T-cell (primary cell): ENCODE measurements at regions not wholly inside any gene's neighbourhood (a gene's known extent, or its start where the extent isn't known, plus 50 kb on each side); places are given as distances from the start of the nearest gene placed in this dataset.

Source experiments
- ATAC-seq, 4 experiments: fragments of 200-7000 bp in 3 of 4; fragments of 150-1000 bp in 1 of 4; cut with Tn5 transposase; replicated peaks in 1 of 4; 1 replicate in 3 of 4; 2 replicates in 1 of 4; pipeline ENCODE4 v1.10.0; 2021; ENCODE audit warnings: moderate library complexity in 3 of 4, mild to moderate bottlenecking in 2 of 4, moderate number of reproducible peaks in 1 of 4
- CTCF ChIA-PET, 2 donors: fragments of 300-600 bp; sonication (Branson Sonifier 250); formaldehyde crosslinking; loops; one replicate each; lab custom pipeline; 2022; ENCODE audit warnings: antibody characterized with exemption in 2 of 2; lab: Charles Lee
- POLR2A ChIA-PET, 2 donors: fragments of 300-600 bp; sonication (Branson Sonifier 250); formaldehyde crosslinking; loops; one replicate each; lab custom pipeline; 2022; ENCODE audit warnings: antibody characterized with exemption in 2 of 2; lab: Charles Lee
- DNase-seq, 35 experiments: peaks; one replicate each; pipeline versions ENCODE4 v3.0.0 to v3.0.0-alpha.2; 2013 to 2023
- H3K27ac ChIP-seq: one replicate; pipeline ENCODE4 v1.5.1; 2013; ENCODE audit warnings: low read length
- H3K27me3 ChIP-seq, 2 experiments: replicated peaks in 1 of 2; 1 replicate in 1 of 2; 2 replicates in 1 of 2; pipeline versions ENCODE4 v1.6.1 to v1.7.0; 2013; ENCODE audit warnings: low read length in 1 of 2, mixed read lengths in 1 of 2; ENCODE audit not compliant: control insufficient read depth in 2 of 2, insufficient read depth in 2 of 2; ENCODE audit errors: extremely low read depth in 1 of 2
- H3K36me3 ChIP-seq, 2 donors: 1 replicate in 1 of 2; 2 replicates in 1 of 2; pipeline versions ENCODE4 v1.6.1 to v1.7.0; 2013; ENCODE audit warnings: low read length in 1 of 2; ENCODE audit not compliant: control insufficient read depth in 2 of 2, insufficient read depth in 1 of 2; ENCODE audit errors: extremely low read depth in 1 of 2
- H3K4me1 ChIP-seq, 2 experiments: 1 replicate in 1 of 2; 2 replicates in 1 of 2; pipeline versions ENCODE4 v1.6.1 to v1.7.0; 2013; ENCODE audit warnings: low read length in 2 of 2, mixed read lengths in 1 of 2; ENCODE audit not compliant: insufficient read depth in 2 of 2, control insufficient read depth in 1 of 2; ENCODE audit errors: extremely low read depth in 1 of 2
- H3K4me3 ChIP-seq, 2 donors: 1 replicate in 1 of 2; 2 replicates in 1 of 2; pipeline versions ENCODE4 v1.5.1 to v1.7.0; 2013; ENCODE audit warnings: mild to moderate bottlenecking in 2 of 2, low read length in 1 of 2, moderate library complexity in 1 of 2; ENCODE audit not compliant: control insufficient read depth in 1 of 2; ENCODE audit errors: extremely low read depth in 1 of 2
- H3K9me3 ChIP-seq: 2 replicates; pipeline ENCODE4 v1.7.0; 2013
- H3K27ac Mint-ChIP-seq, 2 donors: one replicate each; pipeline ENCODE4 v1.8.0; 2020 to 2021; ENCODE audit warnings: mild to moderate bottlenecking in 2 of 2, mixed read lengths in 2 of 2
- H3K27me3 Mint-ChIP-seq, 2 donors: one replicate each; pipeline ENCODE4 v1.8.0; 2021 to 2022; ENCODE audit warnings: mixed read lengths in 2 of 2
- H3K36me3 Mint-ChIP-seq: one replicate; pipeline ENCODE4 v1.8.0; 2021; ENCODE audit warnings: mixed read lengths
- H3K4me1 Mint-ChIP-seq, 3 donors: one replicate each; pipeline ENCODE4 v1.8.0; 2020 to 2022; ENCODE audit warnings: mixed read lengths in 3 of 3, mild to moderate bottlenecking in 1 of 3
- H3K4me3 Mint-ChIP-seq, 3 donors: one replicate each; pipeline ENCODE4 v1.8.0; 2020 to 2022; ENCODE audit warnings: mild to moderate bottlenecking in 3 of 3, mixed read lengths in 3 of 3, moderate library complexity in 3 of 3
- H3K9me3 Mint-ChIP-seq, 3 donors: one replicate each; pipeline ENCODE4 v1.8.0; 2020 to 2022; ENCODE audit warnings: mixed read lengths in 3 of 3
- WGBS: methylation state at CpG from one replicate; pipeline ENCODE4 v1.1.5; 2013; ENCODE audit warnings: missing lambda C conversion rate; ENCODE audit not compliant: insufficient coverage; 5-methylcytosine and 5-hydroxymethylcytosine counted together

- Histone ChIP-seq H3K4me1 (no peaks in the 10 kb centered on the region), H3K27me3 (peaks cover 0 to 5% of the 10 kb centered on the region in 2 experiments), H3K4me3 (no peak overlapping the region), H3K27ac (no peak overlapping the region), H3K36me3 (no peaks in the 10 kb centered on the region), H3K9me3 (no peaks in the 10 kb centered on the region)
- Mint-ChIP-seq H3K9me3 (peaks cover under 1 to 16% (median 2%) of the 10 kb centered on the region in 3 donors), H3K27ac (no peak overlapping the region), H3K4me1 (no peaks in the 10 kb centered on the region), H3K27me3 (no peaks in the 10 kb centered on the region), H3K4me3 (no peak overlapping the region), H3K36me3 (no peaks in the 10 kb centered on the region)
- WGBS, result no CpG with 5 or more reads among the region's 4 CpGs
- ChIA-PET CTCF (interaction anchor here in 1 of 2 donors (0.6 kb wide), 1 partner anchor 1192 kb away, joined by 3 read pairs; no protein-coding TSS in a partner anchor), POLR2A (no interaction called here)
- ATAC-seq, result no peak
- DNase-seq, result no peak
Measured at GRCh38 chr13:37390735-37391134, 207.8 kb downstream of the POSTN start.

- no peak overlapping the region for H3K4me3 ChIP-seq
- no peaks in the 10 kb centered on the region for H3K27me3 ChIP-seq
- H3K36me3 ChIP-seq, result no peaks in the 10 kb centered on the region
- Mint-ChIP-seq H3K36me3 (no peaks in the 10 kb centered on the region), H3K9me3 (peaks cover 0 to 6% (median 2%) of the 10 kb centered on the region in 3 donors), H3K27me3 (no peaks in the 10 kb centered on the region), H3K27ac (no peak overlapping the region), H3K4me3 (no peak overlapping the region), H3K4me1 (no peaks in the 10 kb centered on the region)
- ATAC-seq (no peak), DNase-seq (no peak)
- POLR2A ChIA-PET, result interaction anchor here in 1 of 2 donors (0.5 kb wide), 1 partner anchor 466 kb away, joined by 3 read pairs; no protein-coding TSS in a partner anchor
- no peaks in the 10 kb centered on the region for H3K4me1 ChIP-seq
- WGBS, result 44% methylated on average over 2 of the region's 2 CpGs
- CTCF ChIA-PET, result no interaction called here
- no peak overlapping the region for H3K27ac ChIP-seq
- H3K9me3 ChIP-seq, result no peaks in the 10 kb centered on the region
Measured at GRCh38 chr13:37385956-37386670, 212.5 kb downstream of the POSTN start.

DNA sequence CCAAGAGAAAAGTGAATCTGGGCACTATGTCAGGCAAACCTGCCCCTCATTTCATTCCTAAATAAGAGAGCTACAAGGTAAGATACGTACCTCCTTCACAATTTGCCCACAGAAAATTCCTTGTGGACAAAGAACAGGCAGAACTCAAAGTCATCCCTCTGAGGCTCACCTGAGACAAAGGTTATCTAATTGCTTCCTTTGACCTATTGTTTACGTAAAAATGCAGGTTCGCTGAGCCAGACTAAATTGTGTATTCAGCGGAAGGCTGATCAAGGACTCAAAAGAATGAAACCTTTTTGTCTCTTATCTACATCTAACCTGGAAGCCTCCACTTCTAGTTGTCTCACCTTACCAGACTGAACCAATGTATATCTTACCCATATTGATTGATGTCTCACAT lies 213.3 kb downstream of the POSTN start:
- CTCF ChIA-PET, result no interaction called here

DNA sequence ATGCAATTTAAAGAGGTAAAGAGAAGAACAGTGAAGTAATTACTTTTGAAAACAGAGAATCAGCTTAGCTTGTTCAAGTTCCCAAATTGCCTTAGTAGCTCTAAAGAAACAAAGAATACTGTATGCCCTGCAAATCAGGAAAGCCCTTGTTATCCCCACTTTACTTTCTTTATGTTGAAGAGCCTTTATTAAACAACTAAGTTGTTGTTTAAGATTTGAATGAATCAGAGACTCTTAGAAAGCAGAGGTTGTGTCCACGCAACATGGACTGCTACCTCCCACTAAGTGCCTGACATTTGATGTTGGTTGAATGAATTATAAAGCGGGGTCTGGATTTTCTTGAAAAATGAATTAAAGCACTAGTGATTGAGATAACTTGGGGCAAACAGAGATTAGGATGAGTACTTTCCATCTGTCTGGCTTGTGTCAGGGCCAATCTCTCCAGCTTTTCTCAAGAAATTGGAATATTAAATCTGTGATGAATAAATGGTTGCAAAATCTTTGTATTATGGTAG lies 214.7 kb downstream of the POSTN start:
- CTCF ChIA-PET, result no interaction called here
- WGBS, result 80% methylated on average over 1 of the region's 2 CpGs
- no peak overlapping the region for H3K27ac Mint-ChIP-seq
- DNase-seq (no peak), ATAC-seq (no peak)
- H3K9me3 Mint-ChIP-seq, result peaks cover 2 to 4% (median 3%) of the 10 kb centered on the region in 3 donors
- H3K36me3 Mint-ChIP-seq, result no peaks in the 10 kb centered on the region
- Histone ChIP-seq H3K36me3 (no peaks in the 10 kb centered on the region), H3K9me3 (no peaks in the 10 kb centered on the region), H3K4me1 (no peaks in the 10 kb centered on the region), H3K27me3 (no peaks in the 10 kb centered on the region), H3K27ac (no peak overlapping the region), H3K4me3 (no peak overlapping the region)
- H3K4me1 Mint-ChIP-seq, result no peaks in the 10 kb centered on the region
- no peak overlapping the region for H3K4me3 Mint-ChIP-seq
- no peaks in the 10 kb centered on the region for H3K27me3 Mint-ChIP-seq
- POLR2A ChIA-PET, result no interaction called here

More for the DNA sequence above, 213.3 kb downstream of the POSTN start:
- Histone ChIP-seq H3K27ac (no peak overlapping the region), H3K36me3 (no peaks in the 10 kb centered on the region), H3K9me3 (no peaks in the 10 kb centered on the region), H3K27me3 (no peaks in the 10 kb centered on the region), H3K4me3 (no peak overlapping the region), H3K4me1 (no peaks in the 10 kb centered on the region)
- Mint-ChIP-seq H3K4me1 (no peaks in the 10 kb centered on the region), H3K27ac (no peak overlapping the region), H3K36me3 (no peaks in the 10 kb centered on the region), H3K27me3 (no peaks in the 10 kb centered on the region), H3K4me3 (no peak overlapping the region), H3K9me3 (peaks cover 2 to 4% (median 2%) of the 10 kb centered on the region in 3 donors)
- POLR2A ChIA-PET, result no interaction called here
- DNase-seq (no peak), ATAC-seq (no peak)
- WGBS, result 40% methylated on average over 1 of the region's 4 CpGs

GRCh38 chr13:37383046-37383445 lies 215.5 kb downstream of the POSTN start:
- H3K4me1 Mint-ChIP-seq, result no peaks in the 10 kb centered on the region
- H3K9me3 Mint-ChIP-seq, result peaks cover 2 to 4% (median 3%) of the 10 kb centered on the region in 3 donors
- no peaks in the 10 kb centered on the region for H3K27me3 Mint-ChIP-seq
- no peak overlapping the region for H3K4me3 Mint-ChIP-seq
- Histone ChIP-seq H3K27me3 (no peaks in the 10 kb centered on the region), H3K9me3 (no peaks in the 10 kb centered on the region), H3K4me1 (no peaks in the 10 kb centered on the region), H3K36me3 (no peaks in the 10 kb centered on the region), H3K27ac (no peak overlapping the region), H3K4me3 (no peak overlapping the region)
- H3K27ac Mint-ChIP-seq, result no peak overlapping the region
- H3K36me3 Mint-ChIP-seq, result no peaks in the 10 kb centered on the region
- ATAC-seq, result no peak
- WGBS, result no CpG with 5 or more reads among the region's 2 CpGs
- no peak for DNase-seq
- ChIA-PET CTCF (no interaction called here), POLR2A (no interaction called here)

- no peaks in the 10 kb centered on the region for H3K9me3 ChIP-seq
- no peaks in the 10 kb centered on the region for H3K4me1 ChIP-seq
- H3K27ac Mint-ChIP-seq, result no peak overlapping the region
- no peaks in the 10 kb centered on the region for H3K27me3 ChIP-seq
- no peak overlapping the region for H3K27ac ChIP-seq
- H3K36me3 ChIP-seq, result no peaks in the 10 kb centered on the region
- no peaks in the 10 kb centered on the region for H3K36me3 Mint-ChIP-seq
- no peak overlapping the region for H3K4me3 ChIP-seq
- POLR2A ChIA-PET, result no interaction called here
- ATAC-seq, result no peak
- H3K27me3 Mint-ChIP-seq, result no peaks in the 10 kb centered on the region
- H3K4me3 Mint-ChIP-seq, result no peak overlapping the region
- CTCF ChIA-PET, result no interaction called here
- H3K9me3 Mint-ChIP-seq, result peaks cover 0 to 4% (median 3%) of the 10 kb centered on the region in 3 donors
- DNase-seq, result no peak
- WGBS, result 100% methylated on average over 1 of the region's 2 CpGs
- no peaks in the 10 kb centered on the region for H3K4me1 Mint-ChIP-seq
Measured at GRCh38 chr13:37382146-37382545, 216.4 kb downstream of the POSTN start.
